GM12872 (cell line): ENCODE measurements at regions not wholly inside any gene's neighbourhood (a gene's known extent, or its start where the extent isn't known, plus 50 kb on each side); places are given as distances from the start of the nearest gene placed in this dataset.

Experiments used
- CTCF ChIP-seq: IDR thresholded peaks from 3 replicates; pipeline ENCODE4 v1.5.1; 2011; ENCODE audit warnings: low read depth, mild to moderate bottlenecking, low read length, moderate library complexity; ENCODE audit not compliant: insufficient read depth

GRCh38 chr13:99062593-99062992, 84.7 kb upstream of the DOCK9 start:
- TF ChIP-seq CTCF: no peak

GRCh38 chr13:99063178-99063577, 85.3 kb upstream of the DOCK9 start:
- TF ChIP-seq CTCF: no peak

- TF ChIP-seq CTCF: no peak
Measured at GRCh38 chr13:99063952-99064351, 86.1 kb upstream of the DOCK9 start.

DNA sequence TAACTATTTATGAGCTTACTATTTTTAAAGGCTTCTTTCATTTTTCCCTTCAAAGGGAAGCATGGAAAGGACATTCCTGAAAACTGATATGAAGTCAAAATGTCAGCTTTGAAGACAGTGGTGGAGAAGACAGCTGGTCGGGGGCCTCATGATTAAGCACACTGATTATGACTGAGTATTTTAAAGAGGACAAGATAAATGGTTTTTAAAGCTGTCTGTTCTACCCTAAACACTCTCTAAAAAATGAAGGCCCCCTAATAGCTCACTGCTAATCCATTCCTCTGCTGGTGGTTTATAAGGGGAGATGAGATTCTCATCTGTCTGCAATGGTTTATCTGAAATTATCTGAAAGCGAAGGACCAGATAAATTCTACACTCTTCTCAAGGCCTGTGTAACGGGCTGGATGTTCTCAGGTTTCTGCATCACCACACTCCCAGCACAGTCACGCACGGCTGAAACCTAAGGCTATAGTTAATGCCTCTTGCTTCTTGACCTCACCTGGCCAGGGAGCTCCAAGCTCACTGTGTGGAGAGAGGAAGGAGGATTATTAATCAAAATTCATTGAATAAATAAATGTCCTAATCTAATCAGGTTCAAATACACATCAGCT, 86.9 kb upstream of the DOCK9 start:
- TF ChIP-seq CTCF: no peak

GRCh38 chr13:99065235-99066015, 87.6 kb upstream of the DOCK9 start:
- no peak for TF ChIP-seq CTCF

DNA sequence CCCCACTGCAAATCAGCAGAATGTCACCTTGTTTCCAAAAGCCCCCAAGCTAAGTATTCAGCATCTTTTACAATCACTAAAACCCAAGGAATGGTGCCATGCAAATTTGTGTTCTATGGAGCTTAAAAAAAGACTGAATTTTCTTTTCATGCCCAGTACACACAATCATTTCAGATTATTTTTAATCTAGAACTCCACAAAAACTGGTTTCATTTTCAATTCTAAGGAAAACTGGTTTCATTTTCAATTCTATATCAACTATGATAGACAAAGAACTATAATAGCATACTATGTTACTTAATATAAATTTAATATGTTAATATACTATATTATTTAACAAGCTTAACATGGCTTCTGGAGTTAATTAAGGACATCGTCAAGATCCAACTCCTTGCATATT, 88.4 kb upstream of the DOCK9 start:
- TF ChIP-seq CTCF: no peak

DNA sequence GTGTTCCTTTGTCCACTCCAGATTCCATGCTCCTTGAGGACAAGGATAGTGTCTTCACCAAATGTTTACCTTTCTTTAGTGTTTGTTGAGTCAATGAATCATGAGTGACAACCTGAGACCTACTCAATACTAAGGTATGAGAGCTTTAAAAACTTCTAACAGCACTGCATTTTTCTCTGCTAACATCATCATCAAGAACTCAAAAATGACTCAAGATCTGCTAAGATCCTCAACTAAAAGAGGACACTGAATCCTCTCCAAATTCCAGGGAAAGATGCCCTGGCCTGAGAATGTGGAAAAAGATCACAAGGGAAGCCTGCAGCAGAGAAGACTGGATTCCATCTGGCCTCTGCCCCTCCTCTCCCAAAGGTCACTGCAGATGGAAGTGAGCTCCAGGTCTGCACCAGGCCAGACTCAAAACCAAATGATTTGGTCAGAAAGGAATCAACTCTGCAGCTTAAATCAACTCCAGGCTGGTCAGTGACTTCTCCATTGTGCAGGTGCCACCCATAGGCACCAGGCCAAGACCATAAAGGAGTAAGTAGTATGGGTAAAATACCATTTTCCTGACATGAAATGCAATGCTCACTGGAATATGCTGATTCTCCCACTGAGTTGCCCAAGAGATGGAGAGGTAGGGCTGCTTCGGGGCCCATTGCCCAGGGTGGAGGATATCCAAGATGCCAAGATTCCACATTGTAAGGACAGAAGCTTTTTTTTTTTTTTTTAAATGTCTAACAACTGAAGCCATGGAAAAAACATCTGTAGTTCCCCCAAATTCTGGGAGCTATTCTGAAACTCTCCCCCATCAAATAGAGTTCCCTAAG, 89.5 kb upstream of the DOCK9 start:
- TF ChIP-seq CTCF: no peak
